ENCODE measurements at regions not wholly inside any gene's neighbourhood (a gene's known extent, or its start where the extent isn't known, plus 50 kb on each side); places are given as distances from the start of the nearest gene placed in this dataset.

DNA sequence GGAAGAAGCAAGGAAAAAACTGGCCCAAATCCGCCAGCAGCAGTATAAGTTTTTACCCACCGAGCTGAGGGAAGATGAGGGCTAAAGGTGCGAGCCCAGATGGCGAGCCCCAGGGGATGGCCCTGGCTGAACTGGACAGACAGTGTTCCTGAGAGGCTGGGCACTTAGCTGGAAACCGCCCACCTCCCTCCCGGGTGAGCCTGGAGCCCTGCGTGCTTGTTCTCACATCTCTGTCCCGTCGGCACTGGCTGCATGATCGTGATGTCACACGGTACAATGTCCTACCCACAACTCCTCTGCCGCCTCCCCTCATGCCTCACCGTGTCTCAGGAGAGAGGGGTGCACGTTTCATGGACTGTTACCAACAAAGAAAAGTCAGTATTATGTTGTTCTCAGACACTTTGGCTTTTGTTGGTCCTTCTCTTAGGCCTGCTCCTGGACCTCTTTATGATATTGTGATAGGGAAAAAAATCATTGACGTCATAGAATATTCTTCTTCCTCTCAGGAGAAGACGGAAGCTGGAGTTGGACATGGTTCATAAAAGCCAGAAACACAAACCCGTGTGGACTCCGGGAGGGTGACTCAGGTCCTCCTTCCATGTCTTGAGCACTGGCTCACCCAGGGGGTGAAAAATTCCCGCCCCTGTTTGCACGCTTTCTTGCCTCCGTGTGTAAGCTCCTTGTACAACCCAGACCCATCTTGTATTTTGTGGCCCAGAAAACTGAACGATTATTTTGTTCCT lies 201.8 kb upstream of the TPM1 start:
- FAIRE-seq: no peak
- DNase-seq (ENCODE audit: insufficient read length, low spot score): no peak
- TF ChIP-seq POLR2AphosphoS5 (IDR thresholded peaks at IDR 0.05; ENCODE audit: low read depth, low read length): no peak
- no peak for TF ChIP-seq POLR2A (IDR thresholded peaks at IDR 0.05; ENCODE audit: low read depth, low read length)
- no peak for TF ChIP-seq TAF1 (IDR thresholded peaks at IDR 0.05; ENCODE audit: low read depth, low read length)
- TF ChIP-seq POU2F2 (IDR thresholded peaks at IDR 0.05; ENCODE audit: low read depth, low read length): no peak
- no peak for TF ChIP-seq PAX5 (IDR thresholded peaks at IDR 0.05; ENCODE audit: insufficient read depth, low read length, severe bottlenecking)
- no peak for TF ChIP-seq SPI1 (IDR thresholded peaks at IDR 0.05; ENCODE audit: low read depth, low read length)

DNA sequence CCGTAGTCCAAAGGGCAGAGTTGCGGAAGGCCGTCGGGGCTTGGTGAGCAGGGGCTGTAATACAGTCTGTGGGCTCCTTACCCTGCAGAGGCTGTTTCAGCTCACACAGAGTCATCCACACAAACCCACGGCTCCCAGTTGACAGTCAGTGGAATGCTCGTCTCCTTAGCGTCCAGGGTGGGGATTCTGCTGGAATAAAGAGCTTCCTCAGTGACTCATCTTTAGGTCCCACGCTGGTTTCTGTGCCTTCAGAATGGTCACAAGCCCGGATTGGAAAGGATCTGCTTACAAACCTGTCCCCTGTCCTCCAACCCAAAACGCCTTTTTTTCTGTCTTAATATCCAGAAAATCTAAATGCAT lies 201.3 kb upstream of the TPM1 start:
- FAIRE-seq (no peak), DNase-seq (ENCODE audit: insufficient read length, low spot score) (no peak)
- TF ChIP-seq SPI1 (IDR thresholded peaks at IDR 0.05; ENCODE audit: low read depth, low read length): no peak
- TF ChIP-seq TAF1 (IDR thresholded peaks at IDR 0.05; ENCODE audit: low read depth, low read length): no peak
- no peak for TF ChIP-seq PAX5 (IDR thresholded peaks at IDR 0.05; ENCODE audit: insufficient read depth, low read length, severe bottlenecking)
- no peak for TF ChIP-seq POU2F2 (IDR thresholded peaks at IDR 0.05; ENCODE audit: low read depth, low read length)
- TF ChIP-seq POLR2AphosphoS5 (IDR thresholded peaks at IDR 0.05; ENCODE audit: low read depth, low read length): no peak
- TF ChIP-seq POLR2A (IDR thresholded peaks at IDR 0.05; ENCODE audit: low read depth, low read length): no peak

DNA sequence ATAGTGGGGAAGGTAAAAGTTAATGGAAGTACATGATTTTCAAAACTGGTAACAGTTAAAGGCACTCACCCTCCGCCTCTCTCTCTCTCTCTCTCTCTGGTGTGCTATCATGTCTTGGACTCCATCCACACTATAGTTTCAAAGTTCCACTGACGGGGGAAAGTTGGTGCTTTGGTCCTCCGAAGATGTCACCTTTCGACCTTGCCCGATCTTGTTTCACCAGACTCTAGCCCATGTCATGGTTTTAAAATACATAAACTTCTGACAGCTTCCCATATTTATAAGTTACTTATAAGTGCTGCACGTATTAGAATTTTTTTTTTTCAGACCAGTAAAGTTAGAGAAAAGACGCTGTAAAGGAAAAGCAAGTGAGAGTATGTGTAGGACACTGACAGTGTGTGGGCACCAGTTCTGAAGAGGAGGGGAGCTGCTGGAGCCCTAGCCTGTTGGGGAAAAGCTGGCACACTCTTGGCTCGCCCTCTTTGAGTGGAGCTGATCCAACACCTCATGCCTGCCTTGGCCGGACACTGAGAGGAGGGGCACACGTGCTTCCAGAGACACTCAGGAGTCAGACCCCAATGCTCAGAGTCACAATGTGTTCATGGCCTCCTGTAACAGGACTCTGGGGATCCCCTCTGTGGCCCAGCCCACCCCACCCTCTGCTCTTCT lies 200.5 kb upstream of the TPM1 start:
- no peak for TF ChIP-seq SPI1 (IDR thresholded peaks at IDR 0.05; ENCODE audit: low read depth, low read length)
- no peak for TF ChIP-seq PAX5 (IDR thresholded peaks at IDR 0.05; ENCODE audit: insufficient read depth, low read length, severe bottlenecking)
- TF ChIP-seq POU2F2 (IDR thresholded peaks at IDR 0.05; ENCODE audit: low read depth, low read length): no peak
- TF ChIP-seq POLR2AphosphoS5 (IDR thresholded peaks at IDR 0.05; ENCODE audit: low read depth, low read length): no peak
- TF ChIP-seq TAF1 (IDR thresholded peaks at IDR 0.05; ENCODE audit: low read depth, low read length): no peak
- TF ChIP-seq POLR2A (IDR thresholded peaks at IDR 0.05; ENCODE audit: low read depth, low read length): no peak

DNA sequence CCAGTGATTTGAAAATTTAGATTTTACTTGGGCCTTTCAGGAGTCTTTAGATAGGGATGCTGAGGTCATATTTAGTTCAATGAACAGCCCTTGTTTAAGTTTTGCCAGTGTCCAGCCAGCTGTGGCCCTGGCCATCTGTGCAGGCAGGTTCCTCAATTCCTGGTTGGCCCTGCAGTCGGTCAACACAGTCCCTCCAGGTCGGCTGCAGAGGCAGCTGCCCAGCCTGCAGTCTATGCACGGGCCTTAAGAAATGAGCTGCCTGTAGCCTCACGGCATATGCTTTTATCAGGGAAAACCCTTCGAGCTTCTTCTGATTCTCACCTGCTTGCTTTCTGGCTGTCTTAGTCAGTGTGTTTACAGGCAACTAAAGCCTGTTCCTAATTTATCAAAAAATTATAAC lies 199.2 kb upstream of the TPM1 start:
- TF ChIP-seq TAF1 (IDR thresholded peaks at IDR 0.05; ENCODE audit: low read depth, low read length): no peak
- no peak for TF ChIP-seq PAX5 (IDR thresholded peaks at IDR 0.05; ENCODE audit: insufficient read depth, low read length, severe bottlenecking)
- TF ChIP-seq POLR2AphosphoS5 (IDR thresholded peaks at IDR 0.05; ENCODE audit: low read depth, low read length): no peak
- no peak for TF ChIP-seq SPI1 (IDR thresholded peaks at IDR 0.05; ENCODE audit: low read depth, low read length)
- DNase-seq (ENCODE audit: insufficient read length, low spot score): no peak
- FAIRE-seq: no peak

More for the DNA sequence above, 200.5 kb upstream of the TPM1 start:
- FAIRE-seq (no peak), DNase-seq (ENCODE audit: insufficient read length, low spot score) (no peak)

DNA sequence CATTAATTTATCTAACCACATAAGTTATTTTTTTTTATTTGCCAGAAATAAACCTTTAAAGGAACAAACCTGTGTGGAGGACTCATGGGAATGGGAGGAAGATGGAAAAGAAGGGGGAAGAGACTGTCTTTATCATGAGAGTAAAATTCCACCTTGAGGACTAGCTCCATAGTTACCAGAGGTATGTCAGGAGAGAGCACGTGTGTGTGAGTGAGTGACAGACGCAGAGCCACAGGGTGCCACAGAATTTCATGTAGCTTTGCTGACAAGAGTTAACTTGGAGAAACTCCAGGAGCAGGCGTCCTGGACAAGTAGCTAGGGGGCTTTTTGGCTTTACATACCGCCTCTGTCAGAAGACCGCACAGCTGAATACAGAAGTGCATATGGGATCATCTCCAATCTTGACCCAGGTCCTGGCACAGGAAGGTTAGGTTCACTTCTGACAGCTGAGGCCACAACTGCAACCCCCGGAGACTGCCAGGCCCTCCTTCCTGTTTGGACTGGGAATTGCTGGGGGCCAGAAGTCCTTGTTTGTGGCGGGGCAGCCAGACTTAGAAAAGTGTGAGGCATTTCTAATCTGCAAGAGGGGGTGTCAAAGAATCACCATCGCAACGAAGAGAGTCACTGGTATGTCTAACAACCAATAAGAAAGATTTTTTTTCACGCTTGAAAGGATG lies 197.8 kb upstream of the TPM1 start:
- TF ChIP-seq TAF1 (IDR thresholded peaks at IDR 0.05; ENCODE audit: low read depth, low read length): no peak
- TF ChIP-seq SPI1 (IDR thresholded peaks at IDR 0.05; ENCODE audit: low read depth, low read length): no peak
- no peak for TF ChIP-seq PAX5 (IDR thresholded peaks at IDR 0.05; ENCODE audit: insufficient read depth, low read length, severe bottlenecking)
- no peak for TF ChIP-seq POLR2AphosphoS5 (IDR thresholded peaks at IDR 0.05; ENCODE audit: low read depth, low read length)
- TF ChIP-seq POLR2A (IDR thresholded peaks at IDR 0.05; ENCODE audit: low read depth, low read length): no peak
- TF ChIP-seq POU2F2 (IDR thresholded peaks at IDR 0.05; ENCODE audit: low read depth, low read length): no peak
- DNase-seq (ENCODE audit: insufficient read length, low spot score): no peak
- FAIRE-seq: no peak

DNA sequence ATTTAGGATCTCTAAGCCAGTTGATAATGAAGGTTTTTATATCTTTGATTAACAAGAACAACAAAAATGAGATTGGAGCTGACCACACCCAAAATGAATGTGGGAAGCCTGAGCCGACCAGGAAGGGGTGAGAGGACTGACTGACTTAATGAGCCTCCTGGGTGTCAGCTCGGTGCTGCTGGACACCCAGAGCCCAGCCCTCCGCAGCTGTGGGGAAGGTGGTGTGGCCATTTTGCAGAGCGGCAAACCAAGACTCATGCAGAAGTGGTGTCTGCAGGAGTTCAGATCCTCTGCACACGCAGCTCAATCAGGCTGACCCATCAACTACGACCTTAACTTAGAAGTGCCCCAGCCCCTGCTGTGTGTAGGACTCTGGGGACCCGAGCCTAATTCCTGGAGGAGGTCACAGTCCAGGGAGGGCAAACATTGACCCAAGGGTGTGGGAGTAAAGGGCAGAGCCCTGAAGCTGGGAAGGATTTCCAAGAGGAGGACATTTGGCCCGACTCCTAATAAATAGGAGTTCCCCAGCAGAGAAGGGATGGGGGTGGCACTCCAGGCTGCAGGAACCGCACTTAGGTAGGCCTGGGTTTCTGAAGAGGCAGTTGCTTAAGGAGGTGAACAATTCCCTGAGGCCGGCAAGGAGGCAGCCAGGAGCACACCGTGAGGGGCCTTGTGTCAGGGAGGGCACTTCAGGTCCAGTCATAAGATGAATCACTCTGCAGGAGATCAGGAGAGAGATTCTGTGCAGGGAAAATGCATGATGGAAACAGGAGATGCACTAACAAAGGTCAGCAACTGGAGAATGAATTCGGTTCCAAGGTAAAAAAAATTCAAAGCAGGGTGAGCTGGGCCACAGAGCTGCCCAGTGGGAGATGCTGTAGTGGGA lies 197.1 kb upstream of the TPM1 start:
- no peak for TF ChIP-seq POU2F2 (IDR thresholded peaks at IDR 0.05; ENCODE audit: low read depth, low read length)
- no peak for TF ChIP-seq POLR2A (IDR thresholded peaks at IDR 0.05; ENCODE audit: low read depth, low read length)
- no peak for TF ChIP-seq SPI1 (IDR thresholded peaks at IDR 0.05; ENCODE audit: low read depth, low read length)
- no peak for TF ChIP-seq PAX5 (IDR thresholded peaks at IDR 0.05; ENCODE audit: insufficient read depth, low read length, severe bottlenecking)
- TF ChIP-seq TAF1 (IDR thresholded peaks at IDR 0.05; ENCODE audit: low read depth, low read length): no peak
- TF ChIP-seq POLR2AphosphoS5 (IDR thresholded peaks at IDR 0.05; ENCODE audit: low read depth, low read length): no peak
- FAIRE-seq: no peak
- DNase-seq (ENCODE audit: insufficient read length, low spot score): no peak

DNA sequence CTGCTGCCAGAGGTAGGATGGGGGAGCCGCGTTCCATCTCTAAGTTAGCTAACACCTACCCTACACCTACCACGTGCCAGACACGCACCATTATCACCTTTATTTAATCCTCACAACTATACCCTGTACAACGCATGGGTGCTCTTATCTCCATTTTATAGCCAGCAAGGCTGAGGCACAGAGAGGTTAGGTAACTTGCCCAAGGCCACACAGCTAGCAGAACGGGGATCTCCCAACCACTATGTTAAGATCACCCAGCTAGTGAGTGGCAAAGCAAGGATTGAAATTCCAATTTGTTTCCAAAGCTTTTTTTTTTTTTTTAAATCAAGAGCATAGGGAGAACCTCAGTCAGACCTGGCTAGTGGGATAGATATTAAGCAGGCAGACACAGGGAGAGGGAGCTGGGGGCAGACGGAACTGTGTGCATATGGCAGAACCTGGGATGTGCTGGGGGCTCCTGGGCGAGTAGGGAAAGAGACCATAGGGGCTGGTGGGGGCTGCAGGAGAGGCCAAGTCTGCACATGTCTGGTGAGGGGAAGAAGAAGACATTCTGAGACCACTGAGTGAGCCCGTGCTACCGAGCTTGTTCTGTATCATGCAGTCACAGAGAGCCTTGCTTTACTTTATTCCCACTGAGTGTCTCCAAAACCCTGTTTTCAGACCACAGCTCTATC lies 196.3 kb upstream of the TPM1 start:
- TF ChIP-seq POLR2AphosphoS5 (IDR thresholded peaks at IDR 0.05; ENCODE audit: low read depth, low read length) (no peak), POU2F2 (IDR thresholded peaks at IDR 0.05; ENCODE audit: low read depth, low read length) (no peak), PAX5 (IDR thresholded peaks at IDR 0.05; ENCODE audit: insufficient read depth, low read length, severe bottlenecking) (no peak), TAF1 (IDR thresholded peaks at IDR 0.05; ENCODE audit: low read depth, low read length) (no peak), POLR2A (IDR thresholded peaks at IDR 0.05; ENCODE audit: low read depth, low read length) (no peak), SPI1 (IDR thresholded peaks at IDR 0.05; ENCODE audit: low read depth, low read length) (no peak)
- FAIRE-seq: no peak
- DNase-seq (ENCODE audit: insufficient read length, low spot score): no peak

DNA sequence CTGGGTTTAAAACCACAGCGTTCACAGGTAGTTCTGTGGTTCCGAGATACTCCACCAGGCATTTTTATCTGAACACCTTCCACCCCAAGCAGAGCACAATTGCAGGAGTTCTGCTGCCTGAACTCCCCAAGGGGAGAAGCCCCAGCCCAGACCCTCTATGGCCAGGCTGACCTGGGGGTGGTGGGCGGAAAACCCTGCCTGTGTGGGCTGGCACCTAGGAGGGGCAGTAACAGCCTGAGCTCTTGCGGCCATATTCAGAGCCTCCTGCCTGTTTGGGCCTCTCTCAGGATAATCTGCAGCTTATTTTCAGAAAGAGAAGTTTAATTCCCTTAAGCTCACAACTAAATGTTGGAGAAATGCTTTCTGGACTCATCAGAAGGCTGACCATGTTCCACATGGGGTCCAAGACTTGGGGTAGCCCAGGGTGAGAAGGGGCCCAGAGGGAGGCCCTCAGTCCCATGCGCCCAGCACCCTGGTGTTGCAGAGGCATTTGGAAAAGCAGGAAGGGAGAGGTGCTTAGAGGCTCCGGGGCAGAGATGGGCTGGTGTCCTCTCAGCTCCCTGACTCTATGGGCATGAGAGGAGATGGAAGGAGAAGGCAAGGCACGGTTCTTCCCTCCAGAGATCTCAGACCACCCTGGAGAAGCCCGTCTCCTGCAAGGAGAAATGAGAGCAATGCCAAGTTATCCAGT lies 195.6 kb upstream of the TPM1 start:
- no peak for TF ChIP-seq POLR2AphosphoS5 (IDR thresholded peaks at IDR 0.05; ENCODE audit: low read depth, low read length)
- TF ChIP-seq POU2F2 (IDR thresholded peaks at IDR 0.05; ENCODE audit: low read depth, low read length): no peak
- no peak for TF ChIP-seq POLR2A (IDR thresholded peaks at IDR 0.05; ENCODE audit: low read depth, low read length)
- TF ChIP-seq TAF1 (IDR thresholded peaks at IDR 0.05; ENCODE audit: low read depth, low read length): no peak
- TF ChIP-seq PAX5 (IDR thresholded peaks at IDR 0.05; ENCODE audit: insufficient read depth, low read length, severe bottlenecking): no peak
- no peak for TF ChIP-seq SPI1 (IDR thresholded peaks at IDR 0.05; ENCODE audit: low read depth, low read length)
- DNase-seq (ENCODE audit: insufficient read length, low spot score): no peak
- FAIRE-seq: no peak
